Thymus (tissue), 11 donors: ENCODE measurements at regions not wholly inside any gene's neighbourhood (a gene's known extent, or its start where the extent isn't known, plus 50 kb on each side); places are given as distances from the start of the nearest gene placed in this dataset.

Experiments used
- DNase-seq, 9 donors: peaks; one replicate each; pipeline ENCODE4 v3.0.0-alpha.2; 2013; ENCODE audit warnings: low spot score in 9 of 9, low read depth in 6 of 9, missing footprints in 1 of 9
- H3K27ac ChIP-seq, 2 donors: one replicate each; pipeline ENCODE4 v1.5.1; 2013; ENCODE audit warnings: control low read depth in 1 of 2, low read depth in 1 of 2, low read length in 1 of 2, mild to moderate bottlenecking in 1 of 2, moderate library complexity in 1 of 2
- H3K27me3 ChIP-seq, 2 donors: one replicate each; pipeline ENCODE4 v1.5.1; 2013; ENCODE audit warnings: low read length in 1 of 2; ENCODE audit not compliant: control insufficient read depth in 2 of 2, insufficient read depth in 1 of 2
- H3K36me3 ChIP-seq, 2 donors: one replicate each; pipeline ENCODE4 v1.5.1; 2013; ENCODE audit warnings: low read length in 1 of 2, mild to moderate bottlenecking in 1 of 2, moderate library complexity in 1 of 2; ENCODE audit not compliant: control insufficient read depth in 2 of 2, insufficient read depth in 2 of 2
- H3K4me1 ChIP-seq, 2 donors: one replicate each; pipeline ENCODE4 v1.5.1; 2013; ENCODE audit warnings: low read length in 2 of 2; ENCODE audit not compliant: control insufficient read depth in 2 of 2, insufficient read depth in 2 of 2
- H3K4me3 ChIP-seq, 2 donors: one replicate each; pipeline ENCODE4 v1.5.1; 2013; ENCODE audit warnings: low read length in 2 of 2, control low read depth in 1 of 2, mild to moderate bottlenecking in 1 of 2
- H3K9me3 ChIP-seq, 2 donors: one replicate each; pipeline ENCODE4 v1.5.1; 2013; ENCODE audit warnings: low read length in 1 of 2, mild to moderate bottlenecking in 1 of 2; ENCODE audit not compliant: control insufficient read depth in 2 of 2, insufficient read depth in 1 of 2
- WGBS: extraction: QIAGEN DNeasy Blood & Tissue Kit; methylation state at CpG from one replicate; pipeline ENCODE4 v1.1.7; 2013; 5-methylcytosine and 5-hydroxymethylcytosine counted together
- donor health status: healthy.

GRCh38 chr2:46850742-46851141, 64.9 kb downstream of the MCFD2 start:
- H3K4me3 ChIP-seq = no peak overlapping the region
- WGBS = 76% methylated on average over 3 of the region's 3 CpGs
- H3K36me3 ChIP-seq = no peaks in the 10 kb centered on the region
- no peaks in the 10 kb centered on the region for H3K9me3 ChIP-seq
- peak overlapping the region; percentile 25 to 65 for H3K27ac ChIP-seq
- peaks cover 0 to 36% of the 10 kb centered on the region in 2 donors for H3K4me1 ChIP-seq
- H3K27me3 ChIP-seq = no peaks in the 10 kb centered on the region
- DNase-seq = no peak

- Histone ChIP-seq H3K9me3 (no peaks in the 10 kb centered on the region), H3K36me3 (no peaks in the 10 kb centered on the region), H3K27me3 (no peaks in the 10 kb centered on the region), H3K27ac (peak overlapping the region; percentile 34 to 36), H3K4me1 (peaks cover 0 to 36% of the 10 kb centered on the region in 2 donors), H3K4me3 (no peak overlapping the region)
- 83% methylated on average over 13 of the region's 13 CpGs for WGBS
- DNase-seq = no peak
Measured at GRCh38 chr2:46849721-46850556, 65.7 kb downstream of the MCFD2 start.

GRCh38 chr2:46849046-46849715, 66.4 kb downstream of the MCFD2 start:
- no peaks in the 10 kb centered on the region for H3K36me3 ChIP-seq
- peak overlapping the region; percentile 34 to 36 for H3K27ac ChIP-seq
- no peaks in the 10 kb centered on the region for H3K27me3 ChIP-seq
- DNase-seq = no peak
- no peak overlapping the region for H3K4me3 ChIP-seq
- no peaks in the 10 kb centered on the region for H3K9me3 ChIP-seq
- H3K4me1 ChIP-seq = peaks cover 0 to 36% of the 10 kb centered on the region in 2 donors
- 91% methylated on average over 7 of the region's 7 CpGs for WGBS

- Histone ChIP-seq H3K4me3 (no peak overlapping the region), H3K27ac (no peak overlapping the region), H3K36me3 (no peaks in the 10 kb centered on the region), H3K27me3 (no peaks in the 10 kb centered on the region), H3K9me3 (no peaks in the 10 kb centered on the region), H3K4me1 (peaks cover 0 to 36% of the 10 kb centered on the region in 2 donors)
- WGBS = 57% methylated on average over 5 of the region's 5 CpGs
- DNase-seq = no peak
Measured at GRCh38 chr2:46848447-46848846, 67.2 kb downstream of the MCFD2 start.

DNA sequence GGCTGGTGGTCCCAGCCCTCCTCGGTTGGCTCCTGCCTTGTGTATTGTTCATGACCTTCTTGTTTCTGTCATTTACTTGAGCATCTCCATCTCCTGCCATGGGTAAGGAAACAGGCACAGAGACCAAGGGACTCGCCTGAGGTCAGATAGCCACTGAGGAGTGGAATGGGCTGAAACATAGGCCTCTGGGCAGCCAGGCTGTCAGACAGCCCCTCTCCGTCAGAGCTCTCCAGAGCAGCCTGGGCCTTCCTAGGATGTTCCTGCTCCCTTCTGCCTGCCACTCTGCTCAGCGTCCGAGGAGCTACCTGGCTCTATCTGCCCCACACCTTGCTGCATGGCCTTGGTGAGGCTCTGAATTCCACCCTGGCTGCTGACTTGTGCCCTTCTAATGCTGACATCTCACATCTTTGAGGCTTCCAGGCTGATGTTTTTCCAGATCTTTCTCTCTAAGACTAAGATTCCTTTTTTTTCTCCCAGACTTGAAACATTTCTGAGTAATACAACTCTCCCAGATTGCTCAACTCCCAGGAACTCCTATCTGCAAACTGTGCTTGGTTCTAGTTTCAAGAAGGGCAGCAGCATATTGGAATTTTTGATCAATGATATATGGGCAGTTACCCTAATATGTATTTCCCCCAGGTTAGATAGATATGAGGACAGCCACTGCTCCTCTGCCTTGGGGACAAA, 67.7 kb downstream of the MCFD2 start:
- 98% methylated on average over 5 of the region's 5 CpGs for WGBS
- DNase-seq = no peak
- no peaks in the 10 kb centered on the region for H3K9me3 ChIP-seq

DNA sequence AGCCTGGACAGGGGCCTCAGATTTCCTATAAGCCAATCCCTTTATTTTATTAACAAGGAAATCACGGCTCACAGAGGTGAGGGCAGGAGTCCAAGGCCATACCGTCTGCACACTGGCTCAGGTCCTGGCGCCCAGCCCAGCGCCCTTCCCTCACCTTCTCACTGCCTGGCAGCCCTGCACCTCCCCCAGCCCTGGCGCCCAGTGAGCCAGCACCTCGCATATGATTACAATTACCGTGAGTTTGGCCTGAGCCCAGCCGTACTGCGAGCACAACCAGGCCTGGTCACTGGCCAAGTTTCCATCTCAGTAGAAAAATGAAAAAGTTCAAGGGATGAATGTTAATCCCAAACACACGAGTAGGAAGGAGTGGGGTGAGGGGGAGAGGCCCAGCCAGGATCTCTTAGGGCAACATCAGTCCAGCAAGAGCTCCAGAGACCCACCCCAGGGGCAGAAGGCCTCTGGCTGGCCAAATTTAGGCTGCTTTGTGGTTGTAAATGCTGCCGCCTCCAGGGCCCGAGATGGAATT, 68.4 kb downstream of the MCFD2 start:
- 91% methylated on average over 12 of the region's 12 CpGs for WGBS
- peak in 1 of 9 donors; percentile 25 for DNase-seq
- no peaks in the 10 kb centered on the region for H3K9me3 ChIP-seq

More for the DNA sequence above, 67.7 kb downstream of the MCFD2 start:
- Histone ChIP-seq H3K27ac (peak overlapping the region; percentile 39 to 60), H3K36me3 (no peaks in the 10 kb centered on the region), H3K4me3 (no peak overlapping the region), H3K27me3 (no peaks in the 10 kb centered on the region), H3K4me1 (peaks cover 0 to 36% of the 10 kb centered on the region in 2 donors)

GRCh38 chr2:46846536-46846935, 69.1 kb downstream of the MCFD2 start:
- Histone ChIP-seq H3K9me3 (no peaks in the 10 kb centered on the region), H3K4me3 (no peak overlapping the region), H3K4me1 (peaks cover 0 to 36% of the 10 kb centered on the region in 2 donors), H3K36me3 (no peaks in the 10 kb centered on the region), H3K27ac (peak overlapping the region in 1 of 2 donors; percentile 11), H3K27me3 (no peaks in the 10 kb centered on the region)
- WGBS = 97% methylated on average over 4 of the region's 4 CpGs
- no peak for DNase-seq

More for the DNA sequence above, 68.4 kb downstream of the MCFD2 start:
- Histone ChIP-seq H3K27ac (peak overlapping the region in 1 of 2 donors; percentile 33), H3K36me3 (no peaks in the 10 kb centered on the region), H3K4me3 (no peak overlapping the region), H3K4me1 (peaks cover 0 to 36% of the 10 kb centered on the region in 2 donors), H3K27me3 (no peaks in the 10 kb centered on the region)

DNA sequence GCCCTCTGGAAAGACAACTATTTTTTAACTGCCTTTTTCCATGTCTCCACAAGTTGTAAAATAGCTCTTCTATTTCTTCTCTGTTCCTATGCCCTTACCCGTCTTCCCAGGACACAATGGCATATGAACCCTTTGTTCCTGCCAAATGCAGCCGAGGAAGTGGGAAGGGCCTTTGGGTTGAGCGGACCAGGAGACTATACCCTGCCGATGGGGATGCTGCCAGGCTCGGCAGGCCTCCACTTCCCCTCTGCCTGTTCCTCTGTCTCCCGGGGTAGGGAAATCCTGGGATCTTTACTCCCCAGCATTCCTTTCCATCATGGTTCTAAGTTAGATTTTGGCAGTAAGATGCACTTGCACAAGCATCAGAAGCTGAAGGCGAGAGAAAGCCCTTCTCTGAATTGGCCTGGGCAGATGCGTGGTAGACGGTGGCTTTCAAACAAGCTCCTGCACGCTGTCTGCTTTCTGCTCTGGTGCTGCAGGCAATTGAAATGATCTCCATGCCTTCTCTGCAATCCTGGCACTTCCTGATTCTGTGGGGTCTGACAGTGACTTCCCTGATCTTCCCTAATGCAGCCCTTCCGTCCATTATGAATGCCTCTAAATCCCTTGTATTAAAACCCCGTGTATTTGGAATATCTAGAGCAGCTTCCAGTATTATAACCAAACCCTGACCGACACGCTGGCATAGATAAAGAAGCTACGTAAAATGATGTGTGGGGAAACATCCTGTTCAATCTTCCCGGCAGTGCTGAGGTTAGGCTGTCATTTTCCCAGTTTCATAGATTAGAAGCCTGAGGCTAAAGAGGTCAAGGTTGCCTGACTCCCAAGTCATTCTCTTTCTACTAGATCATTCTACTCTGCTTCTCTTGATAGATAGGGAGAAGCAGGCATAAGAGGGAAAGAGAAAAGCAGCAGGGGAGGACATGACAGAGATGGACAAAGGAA, 69.8 kb downstream of the MCFD2 start:
- Histone ChIP-seq H3K9me3 (no peaks in the 10 kb centered on the region), H3K4me3 (no peak overlapping the region), H3K4me1 (peaks cover 0 to 36% of the 10 kb centered on the region in 2 donors), H3K36me3 (no peaks in the 10 kb centered on the region), H3K27ac (no peak overlapping the region), H3K27me3 (no peaks in the 10 kb centered on the region)
- WGBS = 93% methylated on average over 16 of the region's 16 CpGs
- no peak for DNase-seq
